HCT116 (cell line): ENCODE measurements at regions not wholly inside any gene's neighbourhood (a gene's known extent, or its start where the extent isn't known, plus 50 kb on each side); places are given as distances from the start of the nearest gene placed in this dataset.

Experiments used
- ATAC-seq: fragments of 200-7000 bp; cut with Tn5 transposase; 2 replicates; pipeline ENCODE4 v1.9.1; 2020; ENCODE audit warnings: mild to moderate bottlenecking, moderate library complexity
- BruUV-seq: library from RNA; stranded (reverse); fragments of 400-500 nt; replicated peaks from 2 replicates; lab custom pipeline; 2021; lab: Mats Ljungman, UMichigan
- CTCF ChIA-PET: fragments of 300-600 bp; sonication (Branson Sonifier 250); formaldehyde crosslinking; loops from one replicate; lab custom pipeline; 2021; ENCODE audit warnings: antibody characterized with exemption; lab: Charles Lee
- POLR2A ChIA-PET: fragments of 300-600, 350-600 bp; sonication (Branson Sonifier 250); formaldehyde crosslinking; loops from one replicate; lab custom pipeline; 2021; ENCODE audit warnings: antibody characterized with exemption; lab: Charles Lee
- RAD21 ChIA-PET, 2 experiments: fragments of 300-600 bp; sonication (Branson Sonifier 250); formaldehyde crosslinking; loops; one replicate each; lab custom pipeline; 2023; ENCODE audit warnings: low total read pairs in 2 of 2; ENCODE audit not compliant: uncharacterized antibody in 2 of 2, unreplicated experiment in 2 of 2, low non-redundant PET in 1 of 2; lab: Charles Lee
- DNase-seq: peaks from one replicate; pipeline ENCODE4 v3.0.0-alpha.2; 2010; ENCODE audit warnings: low read depth, low spot score
- H2AFZ ChIP-seq: fragments of 200-600 bp; shearing (Covaris generic), sonication (generic); 2 replicates; pipeline ENCODE4 v1.6.1; 2017; ENCODE audit warnings: low read depth, mixed run types, mixed read lengths, antibody characterized with exemption, low read length; ENCODE audit not compliant: poor library complexity, severe bottlenecking
- H3K27ac ChIP-seq: 2 replicates; pipeline ENCODE4 v1.5.1; 2012; ENCODE audit warnings: low read depth, low read length
- H3K27me3 ChIP-seq: fragments of 200-600 bp; sonication (generic); 2 replicates; pipeline ENCODE4 v1.6.1; 2016; ENCODE audit warnings: mixed run types, low read length, mixed read lengths; ENCODE audit not compliant: insufficient read depth
- H3K36me3 ChIP-seq, 2 experiments: fragments of 200-500 bp in 1 of 2; fragments of 200-600 bp in 1 of 2; sonication (Bioruptor generic) in 1 of 2; sonication (generic) in 1 of 2; 2 replicates each; pipeline versions ENCODE4 v1.5.1 to v1.6.1; 2014 to 2016; ENCODE audit warnings: low read length in 2 of 2, inconsistent platforms in 1 of 2, mixed read lengths in 1 of 2, mixed run types in 1 of 2; ENCODE audit not compliant: insufficient read depth in 2 of 2, control insufficient read depth in 1 of 2
- H3K4me1 ChIP-seq, 2 experiments: fragments of 200-600 bp in 1 of 2; sonication (generic) in 1 of 2; 2 replicates each; pipeline versions ENCODE4 v1.5.1 to v1.6.1; 2012 to 2017; ENCODE audit warnings: low read length in 2 of 2, inconsistent platforms in 1 of 2, mild to moderate bottlenecking in 1 of 2, mixed read lengths in 1 of 2, mixed run types in 1 of 2, moderate library complexity in 1 of 2; ENCODE audit not compliant: insufficient read depth in 2 of 2, control insufficient read depth in 1 of 2
- H3K4me2 ChIP-seq: fragments of 200-600 bp; sonication (generic); 2 replicates; pipeline ENCODE4 v1.6.1; 2017; ENCODE audit warnings: mixed run types, low read length, mixed read lengths
- H3K4me3 ChIP-seq, 2 experiments: fragments of 200-600 bp in 1 of 2; sonication (generic) in 1 of 2; replicated peaks in 1 of 2; 2 replicates each; pipeline ENCODE4 v1.5.1; 2011 to 2016; ENCODE audit warnings: low read length in 2 of 2, control low read depth in 1 of 2, low read depth in 1 of 2, mild to moderate bottlenecking in 1 of 2, mixed read lengths in 1 of 2, mixed run types in 1 of 2
- H3K79me2 ChIP-seq: fragments of 200-600 bp; sonication (generic); 2 replicates; pipeline ENCODE4 v1.6.1; 2017; ENCODE audit warnings: mild to moderate bottlenecking, mixed run types, low read length, moderate library complexity, mixed read lengths; ENCODE audit not compliant: insufficient read depth
- H3K9ac ChIP-seq: fragments of 200-600 bp; sonication (generic); 2 replicates; pipeline ENCODE4 v1.6.1; 2016; ENCODE audit warnings: low read length, mixed read lengths
- H3K9me2 ChIP-seq: fragments of 200-600 bp; sonication (generic), shearing (Covaris generic); 2 replicates; pipeline ENCODE4 v1.6.1; 2017; ENCODE audit warnings: mixed run types, mild to moderate bottlenecking, moderate library complexity; ENCODE audit not compliant: insufficient read depth
- H3K9me3 ChIP-seq, 2 experiments: fragments of 200-500 bp in 1 of 2; fragments of 200-600 bp in 1 of 2; sonication (Bioruptor generic) in 1 of 2; sonication (generic) in 1 of 2; 2 replicates each; pipeline ENCODE4 v1.6.1; 2014 to 2017; ENCODE audit warnings: low read length in 2 of 2, mixed read lengths in 2 of 2, inconsistent platforms in 1 of 2, low read depth in 1 of 2, mild to moderate bottlenecking in 1 of 2, mixed run types in 1 of 2, moderate library complexity in 1 of 2; ENCODE audit not compliant: control insufficient read depth in 1 of 2, insufficient read depth in 1 of 2
- H4K20me1 ChIP-seq: fragments of 200-600 bp; sonication (generic), shearing (Covaris generic); 2 replicates; pipeline ENCODE4 v1.6.1; 2017; ENCODE audit warnings: mixed run types, mild to moderate bottlenecking, moderate library complexity; ENCODE audit not compliant: insufficient read depth
- ATF3 ChIP-seq: IDR thresholded peaks from 2 replicates; pipeline ENCODE4 v1.6.1; 2012
- CBX3 ChIP-seq: IDR thresholded peaks from 2 replicates; pipeline ENCODE4 v1.6.1; 2012; ENCODE audit warnings: low read depth
- CEBPB ChIP-seq: IDR thresholded peaks from 2 replicates; pipeline ENCODE4 v1.6.1; 2012; ENCODE audit warnings: low read depth
- ELF1 ChIP-seq: IDR thresholded peaks from 2 replicates; pipeline ENCODE4 v1.6.1; 2012; ENCODE audit warnings: low read depth, borderline replicate concordance
- EZH2phosphoT487 ChIP-seq: fragments of 200-600 bp; IDR thresholded peaks from 2 replicates; pipeline ENCODE4 v1.6.1; 2018; ENCODE audit warnings: antibody characterized with exemption, borderline replicate concordance
- FOSL1 ChIP-seq: IDR thresholded peaks from 2 replicates; pipeline ENCODE4 v1.6.1; 2012; ENCODE audit warnings: low read depth
- POLR2A ChIP-seq: IDR thresholded peaks from 2 replicates; pipeline ENCODE4 v1.7.0; 2011; ENCODE audit warnings: borderline replicate concordance; ENCODE audit not compliant: insufficient read depth, insufficient read length; ENCODE audit errors: extremely low read depth
- SIN3A ChIP-seq: IDR thresholded peaks from 2 replicates; pipeline ENCODE4 v1.6.1; 2012; ENCODE audit warnings: low read depth
- SP1 ChIP-seq: IDR thresholded peaks from 2 replicates; pipeline ENCODE4 v1.6.1; 2012; ENCODE audit warnings: low read depth
- SRF ChIP-seq: IDR thresholded peaks from 2 replicates; pipeline ENCODE4 v1.6.1; 2012; ENCODE audit warnings: low read depth
- TCF7L2 ChIP-seq: IDR thresholded peaks from 2 replicates; pipeline ENCODE4 v1.7.0; 2011; ENCODE audit warnings: borderline replicate concordance, inconsistent platforms; ENCODE audit not compliant: insufficient read depth, insufficient read length; ENCODE audit errors: extremely low read depth
- intact Hi-C: fragments of 100-400 bp; cut with micrococcal nuclease; formaldehyde crosslinking; loops from 2 replicates; pipeline ENCODE4 v1.10.0; 2022
- TF ChIP-seq, protein P1 (sequence below), 3 experiments: fragments of 200-600 bp in 1 of 3; sonication (generic) in 1 of 3; IDR thresholded peaks in 2 of 3; conservative IDR thresholded peaks in 1 of 3; 2 replicates each; pipeline ENCODE4 v1.5.1; 2012 to 2017; ENCODE audit warnings: low read depth in 2 of 3, low read length in 2 of 3, antibody characterized with exemption in 1 of 3, borderline replicate concordance in 1 of 3, control low read depth in 1 of 3, mild to moderate bottlenecking in 1 of 3, mixed read lengths in 1 of 3, mixed run types in 1 of 3, moderate library complexity in 1 of 3; ENCODE audit not compliant: insufficient read depth in 1 of 3
- TF ChIP-seq, protein P2 (sequence below): IDR thresholded peaks from 2 replicates; pipeline ENCODE4 v1.6.1; 2012; ENCODE audit warnings: low read depth

DNA sequence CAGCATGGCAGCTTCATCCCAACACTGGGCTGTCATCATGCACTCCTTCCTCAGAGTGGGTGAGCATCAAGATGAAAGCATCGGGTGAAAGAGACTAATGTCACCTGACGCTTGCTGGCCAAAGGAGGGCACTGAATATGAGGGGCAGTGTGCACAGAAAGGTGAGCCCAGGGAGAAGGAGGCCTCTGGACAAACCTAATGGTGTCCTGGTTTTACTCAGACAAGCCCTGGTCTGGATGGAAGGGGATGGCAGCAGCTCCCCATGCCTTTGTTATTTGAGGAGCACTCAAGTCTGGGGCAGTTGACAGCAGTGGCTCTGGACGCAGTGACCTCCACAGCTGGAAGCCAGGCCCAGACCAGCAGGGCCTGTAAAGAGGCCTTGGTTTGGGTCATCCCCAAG, 209.7 kb downstream of the SMAD2 start:
- Histone ChIP-seq H3K27ac (no peak overlapping the region), H4K20me1 (no peaks in the 10 kb centered on the region), H3K9me2 (no peaks in the 10 kb centered on the region), H3K9ac (no peak overlapping the region), H3K4me2 (no peak overlapping the region), H2AFZ (no peak overlapping the region), H3K36me3 (no peaks in the 10 kb centered on the region), H3K4me1 (no peaks in the 10 kb centered on the region), H3K9me3 (no peaks in the 10 kb centered on the region), H3K79me2 (no peaks in the 10 kb centered on the region), H3K27me3 (peaks cover 57% of the 10 kb centered on the region), H3K4me3 (no peak overlapping the region)
- ChIA-PET CTCF (no interaction called here), RAD21 (no interaction called here), POLR2A (no interaction called here)
- TF ChIP-seq CEBPB: no peak
- TF ChIP-seq EZH2phosphoT487: no peak
- TF ChIP-seq, protein P1, sequence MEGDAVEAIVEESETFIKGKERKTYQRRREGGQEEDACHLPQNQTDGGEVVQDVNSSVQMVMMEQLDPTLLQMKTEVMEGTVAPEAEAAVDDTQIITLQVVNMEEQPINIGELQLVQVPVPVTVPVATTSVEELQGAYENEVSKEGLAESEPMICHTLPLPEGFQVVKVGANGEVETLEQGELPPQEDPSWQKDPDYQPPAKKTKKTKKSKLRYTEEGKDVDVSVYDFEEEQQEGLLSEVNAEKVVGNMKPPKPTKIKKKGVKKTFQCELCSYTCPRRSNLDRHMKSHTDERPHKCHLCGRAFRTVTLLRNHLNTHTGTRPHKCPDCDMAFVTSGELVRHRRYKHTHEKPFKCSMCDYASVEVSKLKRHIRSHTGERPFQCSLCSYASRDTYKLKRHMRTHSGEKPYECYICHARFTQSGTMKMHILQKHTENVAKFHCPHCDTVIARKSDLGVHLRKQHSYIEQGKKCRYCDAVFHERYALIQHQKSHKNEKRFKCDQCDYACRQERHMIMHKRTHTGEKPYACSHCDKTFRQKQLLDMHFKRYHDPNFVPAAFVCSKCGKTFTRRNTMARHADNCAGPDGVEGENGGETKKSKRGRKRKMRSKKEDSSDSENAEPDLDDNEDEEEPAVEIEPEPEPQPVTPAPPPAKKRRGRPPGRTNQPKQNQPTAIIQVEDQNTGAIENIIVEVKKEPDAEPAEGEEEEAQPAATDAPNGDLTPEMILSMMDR (IDR thresholded peaks at IDR 0.05 in 2 of 3, conservative IDR thresholded peaks at IDR 0.05 in 1 of 3; ENCODE audit: borderline replicate concordance in 1 of 3, insufficient read depth in 1 of 3, low read depth in 2 of 3, low read length in 2 of 3): no peak
- no peak for TF ChIP-seq SRF
- TF ChIP-seq SP1: no peak
- TF ChIP-seq SIN3A: no peak
- TF ChIP-seq ATF3: no peak
- TF ChIP-seq FOSL1: no peak
- no peak for TF ChIP-seq TCF7L2
- no peak for TF ChIP-seq CBX3
- no peak for TF ChIP-seq ELF1
- TF ChIP-seq, protein P2, sequence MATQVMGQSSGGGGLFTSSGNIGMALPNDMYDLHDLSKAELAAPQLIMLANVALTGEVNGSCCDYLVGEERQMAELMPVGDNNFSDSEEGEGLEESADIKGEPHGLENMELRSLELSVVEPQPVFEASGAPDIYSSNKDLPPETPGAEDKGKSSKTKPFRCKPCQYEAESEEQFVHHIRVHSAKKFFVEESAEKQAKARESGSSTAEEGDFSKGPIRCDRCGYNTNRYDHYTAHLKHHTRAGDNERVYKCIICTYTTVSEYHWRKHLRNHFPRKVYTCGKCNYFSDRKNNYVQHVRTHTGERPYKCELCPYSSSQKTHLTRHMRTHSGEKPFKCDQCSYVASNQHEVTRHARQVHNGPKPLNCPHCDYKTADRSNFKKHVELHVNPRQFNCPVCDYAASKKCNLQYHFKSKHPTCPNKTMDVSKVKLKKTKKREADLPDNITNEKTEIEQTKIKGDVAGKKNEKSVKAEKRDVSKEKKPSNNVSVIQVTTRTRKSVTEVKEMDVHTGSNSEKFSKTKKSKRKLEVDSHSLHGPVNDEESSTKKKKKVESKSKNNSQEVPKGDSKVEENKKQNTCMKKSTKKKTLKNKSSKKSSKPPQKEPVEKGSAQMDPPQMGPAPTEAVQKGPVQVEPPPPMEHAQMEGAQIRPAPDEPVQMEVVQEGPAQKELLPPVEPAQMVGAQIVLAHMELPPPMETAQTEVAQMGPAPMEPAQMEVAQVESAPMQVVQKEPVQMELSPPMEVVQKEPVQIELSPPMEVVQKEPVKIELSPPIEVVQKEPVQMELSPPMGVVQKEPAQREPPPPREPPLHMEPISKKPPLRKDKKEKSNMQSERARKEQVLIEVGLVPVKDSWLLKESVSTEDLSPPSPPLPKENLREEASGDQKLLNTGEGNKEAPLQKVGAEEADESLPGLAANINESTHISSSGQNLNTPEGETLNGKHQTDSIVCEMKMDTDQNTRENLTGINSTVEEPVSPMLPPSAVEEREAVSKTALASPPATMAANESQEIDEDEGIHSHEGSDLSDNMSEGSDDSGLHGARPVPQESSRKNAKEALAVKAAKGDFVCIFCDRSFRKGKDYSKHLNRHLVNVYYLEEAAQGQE: no peak
- no peak for TF ChIP-seq POLR2A
- intact Hi-C loops: no loop called here
- no peak for DNase-seq
- ATAC-seq: no peak
- no TSS peak for BruUV-seq
